ENCODE measurements at regions not wholly inside any gene's neighbourhood (a gene's known extent, or its start where the extent isn't known, plus 50 kb on each side); places are given as distances from the start of the nearest gene placed in this dataset.

DNA sequence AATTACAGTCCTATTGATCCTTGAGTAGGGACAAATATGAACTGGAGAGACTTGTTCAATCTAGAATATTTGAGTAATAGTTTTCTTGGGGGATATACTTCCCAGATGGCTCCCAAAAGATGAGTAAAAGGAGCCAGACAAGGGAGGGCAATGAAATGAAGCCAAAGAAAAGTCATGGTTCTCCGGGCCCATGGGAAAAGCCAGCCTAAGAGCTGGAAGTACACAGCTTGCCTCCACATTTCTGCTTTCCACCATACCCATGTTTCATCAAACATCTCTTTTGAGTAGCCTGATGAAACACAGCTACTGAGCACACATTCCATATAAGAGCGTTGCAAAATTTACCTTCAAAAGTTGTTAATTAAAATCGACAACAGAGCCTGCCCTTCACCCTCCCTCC lies 535.0 kb upstream of the FZD8 start:
- Mint-ChIP-seq H3K36me3 (ENCODE audit: low read depth) (no peaks in the 10 kb centered on the region), H3K4me1 (no peaks in the 10 kb centered on the region), H3K27me3 (no peaks in the 10 kb centered on the region), H3K27ac (no peak overlapping the region), H3K4me3 (no peak overlapping the region), H3K9me3 (no peaks in the 10 kb centered on the region)
- TF ChIP-seq, protein P1, sequence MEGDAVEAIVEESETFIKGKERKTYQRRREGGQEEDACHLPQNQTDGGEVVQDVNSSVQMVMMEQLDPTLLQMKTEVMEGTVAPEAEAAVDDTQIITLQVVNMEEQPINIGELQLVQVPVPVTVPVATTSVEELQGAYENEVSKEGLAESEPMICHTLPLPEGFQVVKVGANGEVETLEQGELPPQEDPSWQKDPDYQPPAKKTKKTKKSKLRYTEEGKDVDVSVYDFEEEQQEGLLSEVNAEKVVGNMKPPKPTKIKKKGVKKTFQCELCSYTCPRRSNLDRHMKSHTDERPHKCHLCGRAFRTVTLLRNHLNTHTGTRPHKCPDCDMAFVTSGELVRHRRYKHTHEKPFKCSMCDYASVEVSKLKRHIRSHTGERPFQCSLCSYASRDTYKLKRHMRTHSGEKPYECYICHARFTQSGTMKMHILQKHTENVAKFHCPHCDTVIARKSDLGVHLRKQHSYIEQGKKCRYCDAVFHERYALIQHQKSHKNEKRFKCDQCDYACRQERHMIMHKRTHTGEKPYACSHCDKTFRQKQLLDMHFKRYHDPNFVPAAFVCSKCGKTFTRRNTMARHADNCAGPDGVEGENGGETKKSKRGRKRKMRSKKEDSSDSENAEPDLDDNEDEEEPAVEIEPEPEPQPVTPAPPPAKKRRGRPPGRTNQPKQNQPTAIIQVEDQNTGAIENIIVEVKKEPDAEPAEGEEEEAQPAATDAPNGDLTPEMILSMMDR (IDR thresholded peaks at IDR 0.05): no peak
- POLR2A ChIA-PET: no interaction called here
- no peak for ATAC-seq (ENCODE audit: low read depth)
- no peak for DNase-seq
- intact Hi-C loops (cut with micrococcal nuclease): no loop called here
- CTCF ChIA-PET: no interaction called here

DNA sequence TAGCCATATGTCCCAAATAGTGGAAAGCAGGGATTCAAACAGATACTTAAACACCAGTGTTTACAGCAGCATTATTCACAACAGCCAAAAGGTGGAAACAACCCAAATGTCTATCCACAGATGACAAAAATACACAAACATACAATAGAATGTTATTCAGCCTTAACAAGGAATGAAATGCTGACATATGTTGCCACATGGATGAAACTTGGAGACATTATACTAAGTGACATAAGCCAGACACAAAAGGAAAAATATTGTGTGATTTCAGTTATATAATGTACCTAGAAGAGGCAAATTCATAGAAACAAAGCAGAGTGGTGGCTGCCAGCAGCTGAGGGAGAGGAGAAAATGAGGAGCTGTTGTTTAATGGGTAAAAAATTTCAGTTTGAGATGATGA lies 533.9 kb upstream of the FZD8 start:
- DNase-seq (no peak), ATAC-seq (ENCODE audit: low read depth) (no peak)
- intact Hi-C loops (cut with micrococcal nuclease): no loop called here
- H3K27me3 Mint-ChIP-seq: no peaks in the 10 kb centered on the region
- POLR2A ChIA-PET: no interaction called here
- no peak overlapping the region for H3K27ac Mint-ChIP-seq
- H3K4me1 Mint-ChIP-seq: no peaks in the 10 kb centered on the region
- no peaks in the 10 kb centered on the region for H3K9me3 Mint-ChIP-seq
- no peaks in the 10 kb centered on the region for H3K36me3 Mint-ChIP-seq (ENCODE audit: low read depth)
- TF ChIP-seq, protein P1 (IDR thresholded peaks at IDR 0.05): no peak
- no peak overlapping the region for H3K4me3 Mint-ChIP-seq
- CTCF ChIA-PET: no interaction called here

DNA sequence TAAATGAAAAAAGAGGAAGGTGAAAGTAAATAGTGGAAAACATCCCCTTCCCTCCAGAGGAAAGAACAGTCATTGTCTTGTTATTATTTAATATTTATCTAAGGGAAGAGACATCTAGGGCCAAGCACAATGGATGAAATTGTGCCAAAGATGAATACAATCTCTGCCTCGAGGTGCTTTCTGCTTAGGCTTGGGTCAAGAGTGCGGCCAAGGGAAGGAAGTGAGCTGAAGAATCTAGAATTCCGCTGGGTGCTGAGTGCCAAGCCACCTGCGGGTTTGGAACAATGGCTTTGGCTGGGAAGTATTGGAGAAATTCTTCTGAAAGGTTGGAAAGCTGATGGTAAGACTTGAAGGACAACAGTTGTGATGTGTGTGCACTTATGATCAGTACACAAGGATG lies 531.3 kb upstream of the FZD8 start:
- DNase-seq: no peak
- Mint-ChIP-seq H3K4me1 (no peaks in the 10 kb centered on the region), H3K36me3 (ENCODE audit: low read depth) (no peaks in the 10 kb centered on the region), H3K27ac (no peak overlapping the region), H3K4me3 (no peak overlapping the region), H3K27me3 (no peaks in the 10 kb centered on the region), H3K9me3 (peaks cover 2% of the 10 kb centered on the region)
- TF ChIP-seq, protein P1 (IDR thresholded peaks at IDR 0.05): no peak
- CTCF ChIA-PET: no interaction called here
- POLR2A ChIA-PET: no interaction called here
- ATAC-seq (ENCODE audit: low read depth): no peak
- intact Hi-C loops (cut with micrococcal nuclease): no loop called here

DNA sequence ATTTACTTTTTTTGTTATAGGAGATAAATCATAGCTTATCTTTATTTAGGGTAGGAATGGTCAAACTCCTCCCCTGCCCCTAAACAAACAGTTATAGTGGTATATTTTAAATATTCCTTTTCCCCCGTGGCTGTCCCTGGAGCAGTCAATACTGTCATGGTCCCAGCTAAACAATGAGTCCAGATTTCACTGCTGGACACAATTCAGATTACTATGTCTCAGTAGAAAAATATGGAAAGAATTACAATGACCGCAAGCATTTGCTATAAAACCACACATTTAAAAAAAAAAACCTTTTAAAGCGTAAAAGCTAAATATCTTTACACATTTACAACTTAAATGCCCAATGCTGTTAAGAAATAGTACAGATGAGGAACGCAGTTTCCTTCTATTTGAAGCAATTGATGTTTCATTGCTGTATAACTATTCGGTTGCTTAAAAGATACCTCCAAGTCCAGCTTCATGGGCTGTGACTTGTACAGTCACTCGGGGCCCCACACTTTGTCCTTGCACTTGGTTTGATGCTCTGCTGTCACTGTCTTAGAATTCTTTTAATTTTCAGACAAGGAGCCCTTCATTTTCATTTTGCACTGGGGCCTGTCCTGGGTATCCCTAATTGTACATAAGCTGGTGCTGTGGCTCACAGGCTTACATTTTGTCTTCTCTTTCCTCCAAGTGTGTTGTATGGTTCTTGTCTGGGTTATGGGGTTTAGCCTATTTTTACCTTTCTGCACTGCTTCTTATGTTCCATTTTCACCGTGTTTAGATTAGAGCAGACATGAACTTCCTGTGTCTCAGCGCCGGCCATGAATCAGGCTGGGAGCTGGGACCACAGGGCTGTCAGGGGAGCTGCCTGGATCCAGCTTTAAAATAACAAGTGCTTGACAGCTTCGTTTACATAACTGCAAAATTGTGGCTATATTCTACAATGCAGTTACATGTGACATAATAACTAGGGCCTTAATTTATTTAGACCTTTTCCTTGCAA lies 530.2 kb upstream of the FZD8 start:
- Mint-ChIP-seq H3K27ac (no peak overlapping the region), H3K36me3 (ENCODE audit: low read depth) (no peaks in the 10 kb centered on the region), H3K4me3 (no peak overlapping the region), H3K4me1 (no peaks in the 10 kb centered on the region), H3K27me3 (no peaks in the 10 kb centered on the region), H3K9me3 (peaks cover 2% of the 10 kb centered on the region)
- CTCF ChIA-PET: no interaction called here
- no peak for DNase-seq
- POLR2A ChIA-PET: no interaction called here
- no peak for ATAC-seq (ENCODE audit: low read depth)
- intact Hi-C loops (cut with micrococcal nuclease): no loop called here
- TF ChIP-seq, protein P1 (IDR thresholded peaks at IDR 0.05): no peak

DNA sequence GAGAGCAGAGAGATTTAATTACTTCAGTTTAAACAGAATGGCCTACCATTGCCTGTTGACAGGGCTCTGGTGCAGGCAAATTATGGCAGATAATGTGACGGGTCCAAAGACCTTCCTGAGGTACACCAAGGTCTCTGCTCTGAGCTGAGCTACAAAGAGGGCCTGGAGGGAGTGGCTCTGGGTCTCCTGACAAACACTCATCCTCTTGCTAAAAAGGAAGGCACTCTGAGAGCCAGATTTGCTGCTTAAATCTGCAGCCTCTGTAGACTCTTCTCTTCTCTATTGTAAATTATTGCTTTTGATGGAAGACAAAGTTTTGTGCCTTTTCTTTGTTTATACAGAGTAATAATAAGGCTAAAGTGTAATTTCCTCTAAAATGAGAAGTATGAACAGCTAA lies 529.5 kb upstream of the FZD8 start:
- H3K9me3 Mint-ChIP-seq: peaks cover 2% of the 10 kb centered on the region

More for the DNA sequence above, 529.5 kb upstream of the FZD8 start:
- Mint-ChIP-seq H3K4me3 (no peak overlapping the region), H3K36me3 (ENCODE audit: low read depth) (no peaks in the 10 kb centered on the region), H3K27ac (no peak overlapping the region), H3K4me1 (no peaks in the 10 kb centered on the region), H3K27me3 (no peaks in the 10 kb centered on the region)
- ChIA-PET CTCF (no interaction called here), POLR2A (no interaction called here)
- TF ChIP-seq, protein P1 (IDR thresholded peaks at IDR 0.05): no peak
- DNase-seq (no peak), ATAC-seq (ENCODE audit: low read depth) (no peak)
- intact Hi-C loops (cut with micrococcal nuclease): no loop called here
